GM18868 (cell line): ENCODE measurements at regions not wholly inside any gene's neighbourhood (a gene's known extent, or its start where the extent isn't known, plus 50 kb on each side); places are given as distances from the start of the nearest gene placed in this dataset.
"Not testable (repeated sequence)": the region's sequence is repeated elsewhere in the genome, so short reads cannot be mapped to it uniquely, and the experiment has no call there.

Source experiments
- ATAC-seq: cut with Tn5 transposase; IDR thresholded peaks from one replicate; pipeline ENCODE4 v1.9.1; 2021; ENCODE audit warnings: mild to moderate bottlenecking, moderate library complexity; ENCODE audit not compliant: unreplicated experiment

- ATAC-seq: no peak
Observed at GRCh38 chr13:47708386-47708785, 292.7 kb downstream of the SUCLA2 start.

GRCh38 chr13:47707414-47707813 is 293.7 kb downstream of the SUCLA2 start:
- ATAC-seq: no peak

DNA sequence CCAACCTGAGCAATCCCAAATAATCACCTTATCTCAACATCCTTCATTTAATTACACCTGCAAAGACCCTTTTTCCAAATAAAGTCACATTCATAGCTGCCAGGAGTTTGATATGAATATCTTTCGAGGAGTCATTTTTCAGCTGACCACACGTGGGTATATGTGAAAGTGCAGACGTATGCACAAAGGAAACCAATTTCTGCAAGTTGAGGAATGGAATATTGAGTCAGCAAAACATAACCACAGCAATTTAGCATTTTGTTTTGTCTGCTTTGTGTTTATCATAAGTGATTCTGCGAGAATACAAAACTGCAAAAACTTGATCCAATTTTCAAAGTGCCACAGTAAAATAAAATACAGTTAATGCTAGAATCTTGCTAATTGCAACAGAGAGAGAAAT is 295.9 kb downstream of the SUCLA2 start:
- ATAC-seq: no peak

GRCh38 chr13:47696674-47697073 is 304.4 kb downstream of the SUCLA2 start:
- no peak for ATAC-seq

- no peak for ATAC-seq
Observed at GRCh38 chr13:47687577-47687976, 313.5 kb downstream of the SUCLA2 start.

DNA sequence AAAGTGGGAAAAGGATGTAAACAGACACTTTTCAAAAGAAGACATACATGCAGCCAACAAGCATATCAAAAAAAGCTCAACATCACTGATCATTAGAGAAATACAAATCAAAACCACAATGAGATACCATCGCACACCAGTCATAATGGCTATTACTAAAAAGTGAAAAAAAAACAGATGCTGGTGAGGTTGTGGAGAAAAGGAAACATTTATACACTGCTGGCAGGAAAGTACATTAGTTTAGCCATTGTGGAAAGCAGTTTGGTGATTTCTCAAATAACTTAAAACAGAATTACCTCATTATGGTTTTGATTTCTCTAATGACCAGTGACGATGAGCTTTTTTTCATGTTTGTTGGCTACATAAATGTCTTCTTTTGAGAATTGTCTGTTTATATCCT is 315.9 kb downstream of the SUCLA2 start:
- ATAC-seq: not testable (repeated sequence)

DNA sequence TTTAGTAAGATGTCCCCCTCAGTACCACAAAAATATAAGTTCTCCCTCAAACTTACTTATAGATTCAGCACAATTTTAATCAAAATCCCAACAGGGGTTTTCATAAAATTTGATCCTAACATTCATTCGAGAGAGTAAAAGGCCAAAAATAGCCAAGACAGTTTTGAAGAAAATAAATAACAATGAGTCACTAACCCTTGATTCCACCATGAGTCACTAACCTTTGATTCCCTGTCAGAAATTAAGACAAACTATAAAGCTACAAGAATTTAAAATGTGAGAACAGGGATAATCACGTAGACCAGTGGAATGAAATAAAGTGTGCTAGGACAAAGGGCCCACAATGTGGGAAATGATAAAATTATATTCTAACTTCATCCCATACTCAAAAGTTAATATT is 320.3 kb downstream of the SUCLA2 start:
- ATAC-seq: no peak

DNA sequence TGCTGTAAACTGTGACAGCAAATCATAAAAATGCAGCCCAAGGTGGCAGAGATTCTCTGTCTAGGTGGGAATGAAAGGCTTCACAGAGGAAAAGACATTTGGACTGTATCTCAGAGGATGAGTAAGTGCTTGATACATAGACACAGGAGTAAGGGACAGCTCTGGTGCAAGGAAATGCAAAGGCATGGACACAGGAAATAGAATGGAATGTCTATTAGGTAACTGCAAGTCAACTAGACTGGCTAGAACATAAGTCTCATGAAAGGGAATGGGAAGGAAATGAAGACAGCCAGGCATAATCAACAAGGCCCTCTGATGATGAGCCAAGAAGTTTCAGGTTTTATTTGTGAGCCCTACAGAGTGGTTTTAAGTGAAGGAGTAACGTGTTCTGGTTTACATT is 321.7 kb downstream of the SUCLA2 start:
- ATAC-seq: no peak

GRCh38 chr13:47678201-47678968 is 322.7 kb downstream of the SUCLA2 start:
- no peak for ATAC-seq

- ATAC-seq: no peak
Observed at GRCh38 chr13:47675871-47676270, 325.2 kb downstream of the SUCLA2 start.

DNA sequence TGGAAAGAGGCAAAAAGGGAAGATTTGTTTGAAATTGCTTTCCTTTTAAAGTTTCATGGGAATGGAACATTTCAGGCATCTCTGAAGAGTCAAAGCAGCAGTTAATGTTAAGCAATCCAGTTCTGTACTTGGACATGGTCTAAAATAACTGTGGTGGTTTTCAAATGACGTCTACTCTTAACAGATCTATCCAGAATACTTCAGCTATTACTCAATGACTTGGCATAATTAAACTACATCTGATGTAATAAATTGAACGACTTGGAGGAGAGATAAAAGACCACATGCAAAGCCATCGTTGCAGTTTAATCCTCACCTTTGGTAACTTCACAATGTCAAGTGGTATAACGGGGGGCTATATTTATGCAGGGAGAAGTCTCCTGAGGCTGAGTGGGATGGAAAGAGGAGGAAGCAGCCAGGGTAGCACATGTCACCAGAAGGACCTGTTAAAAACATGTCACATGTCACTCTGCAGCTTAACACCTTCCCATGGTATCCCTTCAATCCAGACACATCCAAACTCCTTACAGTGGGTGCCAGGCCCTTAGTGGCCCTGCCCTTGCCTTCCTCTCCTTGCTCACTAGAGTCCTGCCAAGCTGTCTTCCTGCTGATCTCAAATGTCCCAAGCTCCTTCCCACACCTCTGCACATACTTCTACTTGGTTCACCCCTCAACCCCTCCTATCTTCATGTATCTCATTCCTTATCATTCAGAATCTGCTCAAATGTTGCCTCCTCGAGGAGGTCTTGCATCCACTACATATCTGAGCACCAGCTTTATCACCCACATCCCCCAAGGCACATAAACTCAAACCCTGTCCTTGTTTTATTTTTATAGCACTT is 327.8 kb downstream of the SUCLA2 start:
- no peak for ATAC-seq

DNA sequence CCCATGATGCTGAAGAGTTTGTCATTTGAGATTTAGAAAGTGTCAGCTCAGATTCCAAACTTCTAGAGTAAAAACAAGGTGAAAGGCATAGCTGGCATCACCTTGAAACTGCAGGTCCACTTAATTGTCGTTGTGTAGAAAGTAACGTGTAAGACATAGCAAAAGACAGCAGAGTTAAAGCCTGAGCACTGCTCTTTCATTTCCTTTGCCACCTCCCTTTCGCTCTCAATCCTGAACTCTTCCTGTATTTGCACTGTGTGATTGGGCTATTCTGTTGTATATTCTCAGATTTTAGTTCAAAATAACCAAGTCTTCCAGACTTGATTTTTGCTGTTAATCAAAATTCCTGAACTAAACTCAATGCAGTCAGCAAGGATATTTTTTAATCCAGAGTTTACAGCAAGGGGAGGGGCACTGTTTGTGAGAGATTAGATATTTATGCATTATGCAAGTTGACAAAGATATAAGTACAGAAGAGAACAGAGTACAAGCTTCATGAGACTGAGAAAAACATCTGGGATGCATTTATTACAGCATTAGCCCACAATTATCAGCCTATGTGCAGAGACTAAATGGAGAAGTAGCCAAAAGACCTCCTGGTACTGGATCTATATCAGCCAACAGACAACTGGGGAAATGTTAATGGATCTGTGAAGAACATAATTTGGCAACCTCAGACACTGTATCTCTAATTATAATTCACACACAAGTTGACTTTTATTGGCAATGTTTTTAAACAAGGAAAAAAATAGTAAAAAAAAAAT is 328.6 kb downstream of the SUCLA2 start:
- no peak for ATAC-seq

- ATAC-seq: no peak
Observed at GRCh38 chr13:47671776-47672175, 329.3 kb downstream of the SUCLA2 start.

DNA sequence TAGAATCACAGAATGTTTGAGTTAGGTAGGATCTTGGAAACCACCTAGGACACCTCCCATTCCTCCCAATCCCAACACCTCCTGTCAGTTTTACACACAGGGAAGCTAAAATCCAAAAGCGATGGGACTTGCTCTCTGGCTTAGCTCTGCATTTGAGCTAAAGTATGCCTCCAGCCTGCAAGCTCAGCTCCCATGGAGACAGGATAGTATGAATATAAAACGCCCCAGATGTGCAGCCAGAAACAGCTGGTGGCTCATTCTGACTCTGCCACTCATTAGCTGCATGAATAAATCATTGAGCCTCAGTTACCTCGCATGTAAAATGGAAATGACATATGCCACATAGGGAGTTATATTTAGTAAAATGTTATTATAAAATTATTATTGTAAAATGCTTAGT is 336.0 kb downstream of the SUCLA2 start:
- no peak for ATAC-seq

- ATAC-seq: no peak
Observed at GRCh38 chr13:47661076-47661475, 340.0 kb downstream of the SUCLA2 start.

- no peak for ATAC-seq
Observed at GRCh38 chr13:47656651-47657050, 344.4 kb downstream of the SUCLA2 start.

DNA sequence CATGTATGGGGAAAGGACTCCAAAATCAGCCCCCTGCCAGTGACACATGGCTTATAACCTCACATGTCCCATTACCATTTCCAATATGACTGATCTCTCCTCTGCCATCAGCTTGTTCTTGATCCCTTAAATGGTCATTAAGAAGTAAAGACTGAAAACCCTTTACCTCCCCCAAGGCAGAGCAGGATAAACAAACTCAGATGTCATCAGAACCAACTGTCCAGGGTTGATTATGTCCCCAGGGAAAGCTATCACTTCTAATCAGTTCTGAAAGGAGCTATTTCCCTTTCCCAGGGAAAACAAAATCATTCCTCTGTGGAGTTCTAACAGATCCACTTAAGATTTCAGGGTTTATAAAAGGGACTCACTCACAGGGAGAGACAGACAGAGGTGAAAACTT is 350.9 kb downstream of the SUCLA2 start:
- no peak for ATAC-seq

DNA sequence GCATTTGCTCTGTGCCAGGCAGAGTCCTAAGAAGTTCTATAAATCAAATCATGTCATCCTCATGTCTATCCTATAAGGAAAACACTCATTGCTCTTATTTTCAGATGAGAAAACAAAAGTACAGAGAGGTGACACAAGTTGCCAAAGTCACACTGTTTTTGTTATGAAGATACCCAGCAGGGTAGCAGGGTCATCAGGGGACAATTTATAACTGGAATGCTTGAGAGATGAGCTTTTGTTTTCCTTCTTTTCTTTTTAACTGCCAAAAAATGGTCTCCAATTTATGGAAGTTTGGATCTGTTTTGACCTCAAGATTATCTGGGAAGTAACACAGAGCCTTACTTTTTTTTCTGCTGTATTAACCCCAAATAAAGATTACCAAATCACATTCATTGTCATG is 354.1 kb downstream of the SUCLA2 start:
- no peak for ATAC-seq

DNA sequence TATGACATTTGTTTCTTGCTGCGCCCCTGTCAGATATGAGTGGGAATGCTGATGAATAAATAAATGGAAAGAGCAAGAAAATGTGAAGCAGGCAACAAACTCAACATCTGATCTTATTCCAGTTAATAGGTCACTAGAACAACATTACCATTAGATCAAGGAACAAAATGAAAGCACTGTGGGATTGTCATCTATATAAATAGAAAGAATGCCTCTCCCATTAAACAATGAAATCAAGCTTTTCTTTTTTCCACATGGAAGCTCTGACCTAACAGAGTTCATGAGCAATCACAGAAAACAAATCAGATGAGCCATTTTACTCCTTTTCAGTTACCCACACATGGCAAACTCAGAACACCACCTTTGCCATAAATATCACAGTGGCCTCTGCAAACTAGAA is 354.8 kb downstream of the SUCLA2 start:
- no peak for ATAC-seq

DNA sequence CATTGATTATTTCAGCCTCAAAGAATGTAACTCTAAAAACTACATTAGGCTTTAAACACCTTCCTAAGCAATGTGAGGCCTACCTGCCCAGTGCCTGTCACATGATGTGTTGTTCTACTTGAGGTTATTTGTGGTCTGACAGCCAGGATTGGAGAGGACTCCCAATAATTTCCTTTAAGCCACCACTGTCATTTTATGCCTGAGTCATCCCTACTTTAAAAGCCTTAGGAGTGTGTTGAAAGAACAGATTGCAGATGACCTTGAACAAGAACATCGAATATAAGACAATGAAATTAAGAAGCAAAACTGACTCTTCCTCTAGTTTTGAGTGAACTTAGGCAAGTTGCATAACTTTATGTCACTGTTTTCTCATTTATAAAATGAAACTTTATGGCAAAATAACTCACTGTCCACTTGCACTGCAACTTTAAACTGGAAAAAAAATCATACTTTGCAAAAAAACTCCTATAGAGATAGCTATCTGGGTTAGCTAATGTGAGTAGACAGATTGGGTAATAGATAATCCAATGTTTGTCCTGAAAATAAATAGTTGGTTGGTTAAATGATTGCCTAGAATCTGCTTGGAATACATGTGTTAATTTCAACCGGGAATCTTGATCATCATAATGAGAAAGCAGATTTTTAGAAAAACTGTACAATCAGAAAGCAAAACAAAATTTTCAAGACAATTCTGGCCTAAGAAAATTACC is 361.2 kb downstream of the SUCLA2 start:
- no peak for ATAC-seq

- no peak for ATAC-seq
Observed at GRCh38 chr13:47638627-47639026, 362.4 kb downstream of the SUCLA2 start.
